DND-41 (cell line): ENCODE measurements at regions not wholly inside any gene's neighbourhood (a gene's known extent, or its start where the extent isn't known, plus 50 kb on each side); places are given as distances from the start of the nearest gene placed in this dataset.

Experiments used
- EZH2 ChIP-seq: IDR thresholded peaks from 3 replicates; pipeline ENCODE4 v1.6.1; 2012; ENCODE audit warnings: borderline replicate concordance, low read depth, mild to moderate bottlenecking, moderate library complexity, low read length, inconsistent platforms; ENCODE audit not compliant: severe bottlenecking
- TF ChIP-seq, protein P1 (sequence below): IDR thresholded peaks from 2 replicates; pipeline ENCODE4 v1.5.1; 2012; ENCODE audit warnings: borderline replicate concordance, low read length, moderate library complexity, mild to moderate bottlenecking; ENCODE audit not compliant: poor library complexity, severe bottlenecking; ENCODE audit errors: extremely low read depth

DNA sequence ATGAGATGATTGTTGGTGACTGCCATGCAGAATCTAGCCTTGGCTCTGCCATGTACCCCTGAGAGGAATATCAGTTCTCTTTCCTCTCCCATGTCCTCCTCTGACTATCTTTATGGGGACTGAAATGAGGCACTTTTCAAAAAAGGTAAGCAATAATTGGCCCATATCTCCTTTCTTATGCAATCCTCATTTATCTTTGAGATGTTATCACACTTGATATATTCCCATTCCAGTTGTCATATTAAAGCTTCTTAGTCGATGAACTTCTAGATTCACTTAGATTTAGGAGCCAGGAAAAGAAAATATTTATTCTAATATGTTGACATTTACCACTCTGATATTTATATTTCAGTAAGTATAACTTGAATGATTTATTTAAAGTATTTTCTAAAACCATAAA, 55.3 kb upstream of the CXCL8 start:
- TF ChIP-seq, protein P1, sequence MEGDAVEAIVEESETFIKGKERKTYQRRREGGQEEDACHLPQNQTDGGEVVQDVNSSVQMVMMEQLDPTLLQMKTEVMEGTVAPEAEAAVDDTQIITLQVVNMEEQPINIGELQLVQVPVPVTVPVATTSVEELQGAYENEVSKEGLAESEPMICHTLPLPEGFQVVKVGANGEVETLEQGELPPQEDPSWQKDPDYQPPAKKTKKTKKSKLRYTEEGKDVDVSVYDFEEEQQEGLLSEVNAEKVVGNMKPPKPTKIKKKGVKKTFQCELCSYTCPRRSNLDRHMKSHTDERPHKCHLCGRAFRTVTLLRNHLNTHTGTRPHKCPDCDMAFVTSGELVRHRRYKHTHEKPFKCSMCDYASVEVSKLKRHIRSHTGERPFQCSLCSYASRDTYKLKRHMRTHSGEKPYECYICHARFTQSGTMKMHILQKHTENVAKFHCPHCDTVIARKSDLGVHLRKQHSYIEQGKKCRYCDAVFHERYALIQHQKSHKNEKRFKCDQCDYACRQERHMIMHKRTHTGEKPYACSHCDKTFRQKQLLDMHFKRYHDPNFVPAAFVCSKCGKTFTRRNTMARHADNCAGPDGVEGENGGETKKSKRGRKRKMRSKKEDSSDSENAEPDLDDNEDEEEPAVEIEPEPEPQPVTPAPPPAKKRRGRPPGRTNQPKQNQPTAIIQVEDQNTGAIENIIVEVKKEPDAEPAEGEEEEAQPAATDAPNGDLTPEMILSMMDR, result no peak
- no peak for TF ChIP-seq EZH2
